HT-29 (cell line): ENCODE measurements at regions not wholly inside any gene's neighbourhood (a gene's known extent, or its start where the extent isn't known, plus 50 kb on each side); places are given as distances from the start of the nearest gene placed in this dataset.
A peak's percentile ranks its signal among the peaks of the same experiment; 100 is the strongest.

ENCODE experiments used
- DNase-seq: peaks from one replicate; pipeline ENCODE4 v3.0.0-alpha.2; 2015; ENCODE audit warnings: low spot score

DNA sequence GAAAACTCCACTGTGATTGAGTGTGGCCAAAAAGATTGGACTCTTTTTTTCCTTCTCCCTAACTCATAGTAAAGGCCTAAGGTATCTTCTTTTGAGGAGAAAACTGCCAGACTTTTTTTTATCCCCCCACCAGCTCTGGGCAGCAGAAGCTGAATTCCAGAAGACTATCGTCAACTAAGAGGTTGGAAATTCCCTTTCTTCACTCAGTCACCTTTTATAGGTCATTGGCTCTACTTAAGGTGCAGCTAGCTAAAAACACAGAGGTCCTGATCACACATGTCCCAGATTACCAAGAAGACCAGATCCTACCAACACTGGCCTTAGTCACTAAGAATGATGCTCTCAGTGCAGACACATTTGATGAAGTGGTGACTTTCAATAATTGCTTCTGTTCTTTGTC lies 1441.2 kb downstream of the PLA2G4A start:
- no peak for DNase-seq

- DNase-seq = no peak
These were observed 1441.7 kb downstream of the PLA2G4A start for GRCh38 chr1:188270497-188270896.

DNA sequence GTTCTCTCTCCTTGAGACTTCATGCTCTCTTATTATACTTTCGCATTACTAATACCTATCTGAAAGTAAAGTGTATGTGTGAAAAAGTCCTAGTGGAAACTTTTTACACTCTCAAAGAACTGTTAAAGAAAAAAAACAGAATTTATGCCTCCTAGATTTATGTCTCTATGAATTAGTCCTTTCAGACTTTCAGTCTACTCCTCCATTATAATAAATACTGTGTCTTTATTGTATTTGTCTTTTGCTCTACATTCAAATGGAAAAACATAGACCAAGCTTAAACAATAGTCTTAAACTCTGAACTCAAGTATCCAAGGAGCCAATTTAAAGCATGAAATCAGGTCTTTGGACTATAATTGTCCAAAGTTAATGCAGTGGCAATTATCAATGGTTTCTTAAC lies 1449.0 kb downstream of the PLA2G4A start:
- DNase-seq = no peak

DNA sequence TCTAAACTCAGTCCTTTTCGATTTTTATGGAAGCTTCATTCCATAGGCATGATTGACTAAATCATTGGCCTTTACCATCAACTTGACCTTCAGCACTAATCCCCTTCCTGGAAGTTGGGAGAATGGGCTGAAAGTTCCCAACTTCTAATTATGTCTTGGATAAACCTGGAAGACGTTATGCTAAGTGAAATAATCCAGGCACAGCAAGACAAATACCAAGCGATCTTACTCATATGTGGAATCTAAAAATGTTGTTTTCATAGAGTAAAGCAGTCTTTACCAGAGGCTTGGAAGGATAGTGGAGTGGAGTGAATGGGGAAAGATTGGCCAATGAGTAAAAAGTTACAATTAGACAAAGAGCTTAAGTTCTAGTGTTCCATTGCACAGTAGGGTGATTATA lies 1453.2 kb downstream of the PLA2G4A start:
- DNase-seq = no peak

GRCh38 chr1:188295157-188295556 lies 1466.4 kb downstream of the PLA2G4A start:
- no peak for DNase-seq

GRCh38 chr1:188302746-188303145 lies 1474.0 kb downstream of the PLA2G4A start:
- DNase-seq = no peak

- no peak for DNase-seq
These were observed 1485.9 kb downstream of the PLA2G4A start for GRCh38 chr1:188314557-188315137.

GRCh38 chr1:188317894-188318293 lies 1489.1 kb downstream of the PLA2G4A start:
- DNase-seq = no peak

DNA sequence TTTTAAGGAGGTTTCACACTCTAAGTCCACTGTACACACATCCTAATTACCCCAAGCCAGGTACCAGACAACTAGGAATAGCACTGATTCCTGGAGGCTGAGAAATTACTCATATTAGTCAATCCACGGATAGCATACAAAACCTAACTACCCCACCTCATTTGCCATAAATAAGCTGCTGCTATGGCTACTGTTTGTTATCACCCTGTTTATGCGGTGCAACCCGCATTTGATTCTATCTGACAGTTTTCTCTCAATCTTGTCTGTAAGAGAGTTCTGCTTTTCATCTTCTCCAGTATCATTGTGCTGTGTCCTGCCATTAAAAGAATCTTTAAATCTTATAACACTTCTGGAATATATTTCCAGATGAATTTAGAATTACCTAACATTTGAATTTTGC lies 1496.5 kb downstream of the PLA2G4A start:
- DNase-seq = no peak

- no peak for DNase-seq
These were observed 1515.2 kb downstream of the PLA2G4A start for GRCh38 chr1:188343914-188344313.

DNA sequence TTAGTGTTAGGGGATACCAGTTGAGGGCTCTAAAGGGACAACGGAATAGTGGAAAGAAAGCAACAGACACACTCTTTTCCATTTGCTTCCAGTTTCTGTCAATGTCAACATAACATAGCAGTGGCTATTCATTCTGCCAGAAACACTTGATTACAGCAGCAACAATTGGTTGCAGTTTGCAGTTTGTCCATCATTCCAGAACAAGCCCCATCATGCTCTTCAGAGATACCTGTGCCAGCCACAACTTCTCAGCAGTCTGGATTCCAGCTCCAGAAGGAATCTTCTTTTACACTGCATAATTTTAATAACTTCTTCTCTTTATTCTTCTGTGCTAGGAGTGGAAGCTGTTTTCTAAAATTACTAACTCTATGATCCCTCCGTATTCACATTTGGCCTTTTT lies 1521.4 kb downstream of the PLA2G4A start:
- no peak for DNase-seq

GRCh38 chr1:188355082-188355481 lies 1526.3 kb downstream of the PLA2G4A start:
- DNase-seq = peak; percentile 10

DNA sequence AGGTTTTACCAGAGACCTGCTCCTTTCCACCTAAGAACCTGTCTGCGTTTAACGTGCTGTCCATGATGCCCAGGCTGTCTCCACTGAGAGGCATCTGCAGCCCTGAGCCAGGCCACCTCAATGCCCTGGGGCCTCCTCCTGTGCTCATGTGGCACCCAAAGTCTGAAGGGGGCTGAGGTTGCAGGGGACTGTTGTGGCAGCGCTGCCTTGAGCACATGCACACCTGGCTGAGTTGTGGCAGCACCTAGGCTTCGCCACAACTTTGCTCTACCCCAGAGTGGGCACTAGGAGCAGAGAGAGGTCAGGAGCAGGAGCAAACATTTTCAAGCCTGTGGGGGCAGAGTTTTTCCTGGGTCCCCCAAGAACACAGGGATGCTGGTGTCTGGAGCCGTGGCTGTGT lies 1527.1 kb downstream of the PLA2G4A start:
- no peak for DNase-seq

GRCh38 chr1:188359315-188359714 lies 1530.6 kb downstream of the PLA2G4A start:
- no peak for DNase-seq

DNA sequence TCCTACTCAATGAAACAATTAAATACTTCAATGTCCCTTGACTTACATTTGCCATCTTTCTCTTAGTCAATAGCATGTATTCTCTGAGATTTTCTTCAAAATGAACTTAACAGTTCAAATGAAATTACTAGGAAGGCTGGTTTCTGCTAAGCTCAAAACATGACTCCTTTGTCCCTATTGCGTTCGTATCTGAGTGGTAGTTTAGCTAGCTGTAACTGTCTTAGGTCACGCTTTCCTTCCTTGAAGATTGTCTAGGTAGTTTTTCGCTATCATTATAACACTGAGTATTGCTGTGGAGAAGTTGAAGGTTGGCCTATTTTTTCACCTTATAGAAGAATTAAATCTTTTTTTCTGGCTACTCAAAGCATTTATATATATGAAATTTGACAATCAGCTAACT lies 1535.2 kb downstream of the PLA2G4A start:
- DNase-seq = no peak

DNA sequence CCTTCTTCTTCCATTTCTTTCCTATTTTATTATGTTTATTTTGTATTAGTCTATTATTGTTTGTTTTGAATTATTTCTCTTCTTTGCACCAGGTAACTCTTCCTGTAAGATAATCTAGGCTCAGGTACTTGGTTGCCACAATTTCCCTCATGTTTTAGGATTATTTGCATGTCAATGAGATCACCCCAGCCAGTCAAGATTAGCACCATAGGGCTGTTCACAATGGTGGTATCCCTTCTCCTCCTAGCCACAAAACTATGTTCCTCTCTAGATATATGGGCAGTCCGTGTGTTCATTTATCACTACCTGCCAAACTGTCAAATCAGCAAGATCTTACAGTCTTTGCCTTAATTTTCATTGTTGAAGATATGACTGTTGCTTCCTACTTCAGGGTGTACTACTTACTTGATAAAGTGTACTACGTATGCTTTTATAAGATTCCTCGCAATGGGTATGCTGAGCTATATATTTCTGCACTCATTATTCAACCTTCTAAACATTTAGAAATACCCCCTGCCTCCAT lies 1536.2 kb downstream of the PLA2G4A start:
- no peak for DNase-seq

GRCh38 chr1:188365874-188366273 lies 1537.1 kb downstream of the PLA2G4A start:
- DNase-seq = no peak

DNA sequence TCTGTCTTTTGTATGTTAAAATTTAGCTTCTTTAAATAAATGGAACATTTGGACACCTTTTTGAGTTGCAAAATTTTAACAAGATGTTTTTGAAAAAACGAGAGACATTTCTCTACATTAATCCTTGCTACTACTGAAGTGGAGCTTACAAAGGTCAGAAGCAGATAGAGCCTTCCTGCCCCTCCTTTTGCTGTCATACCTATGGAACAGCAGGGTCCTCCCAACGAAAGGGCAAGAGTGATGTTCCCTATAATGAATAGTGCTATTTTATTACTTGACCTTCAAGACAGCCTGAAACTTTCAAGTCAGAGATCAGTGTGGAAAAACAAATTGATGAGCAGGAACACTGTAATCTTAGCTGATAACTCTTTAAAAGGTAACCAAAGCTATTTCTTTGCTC lies 1538.9 kb downstream of the PLA2G4A start:
- no peak for DNase-seq

DNA sequence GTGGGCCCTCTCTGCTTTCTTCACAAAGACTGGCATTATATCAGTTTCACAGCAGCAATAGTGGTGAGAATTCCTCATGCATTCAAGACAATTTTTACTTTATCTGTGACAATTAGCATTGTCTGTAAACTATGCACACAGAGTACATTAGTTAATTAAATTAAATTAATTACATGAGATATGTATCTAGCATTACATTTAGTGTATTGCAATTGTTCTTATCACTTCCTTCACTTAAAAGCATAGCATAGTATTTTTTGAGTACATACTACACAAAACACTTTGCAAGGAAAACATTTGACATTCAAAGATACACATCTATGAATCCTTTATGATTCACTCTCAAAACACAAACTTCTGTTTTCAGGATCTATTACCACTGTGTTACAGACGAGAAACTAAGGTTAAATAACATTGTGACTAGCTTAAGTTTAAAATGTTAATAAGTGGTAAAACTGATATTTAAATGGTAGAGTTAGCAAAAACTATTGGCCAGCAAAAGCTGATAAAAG lies 1542.6 kb downstream of the PLA2G4A start:
- no peak for DNase-seq

DNA sequence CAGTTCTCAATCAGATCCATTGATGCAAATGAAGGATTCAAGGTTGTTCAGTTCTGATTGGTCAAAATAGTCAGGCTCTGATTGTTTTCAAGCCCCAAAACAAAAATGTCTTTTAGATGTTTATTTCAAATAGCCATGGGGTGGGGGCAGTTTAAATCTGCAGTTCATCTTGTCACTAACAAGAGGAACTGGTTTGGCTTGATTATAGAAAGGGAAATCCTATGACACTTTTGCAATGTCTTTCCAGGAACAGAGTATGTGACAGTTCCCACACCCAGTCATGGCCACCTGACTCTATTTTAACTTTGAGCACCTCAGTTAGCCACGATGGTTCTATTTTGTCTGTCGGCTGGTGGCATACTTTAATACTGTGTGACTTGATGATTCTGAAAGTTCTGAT lies 1544.1 kb downstream of the PLA2G4A start:
- DNase-seq = no peak

DNA sequence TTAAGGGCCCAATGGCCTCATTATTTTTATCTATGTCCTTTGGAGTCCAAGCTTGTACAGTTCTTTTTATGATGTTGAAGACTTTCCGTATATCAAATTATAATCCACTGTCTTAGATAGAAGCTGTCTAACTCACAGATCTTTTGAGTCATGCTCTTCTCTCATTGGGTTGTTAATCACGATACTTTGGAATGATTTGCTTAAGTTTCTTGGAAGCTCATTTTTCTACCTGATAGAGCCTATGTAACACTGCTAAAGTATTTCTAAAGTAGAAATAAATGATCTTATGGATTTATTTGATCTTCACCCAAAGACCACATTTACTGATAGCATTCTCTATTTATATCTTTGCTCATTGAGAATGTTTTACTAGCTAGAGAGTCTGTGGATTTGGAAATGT lies 1554.1 kb downstream of the PLA2G4A start:
- DNase-seq = no peak

- no peak for DNase-seq
These were observed 1557.4 kb downstream of the PLA2G4A start for GRCh38 chr1:188386161-188386560.

GRCh38 chr1:188386666-188387065 lies 1557.9 kb downstream of the PLA2G4A start:
- no peak for DNase-seq

DNA sequence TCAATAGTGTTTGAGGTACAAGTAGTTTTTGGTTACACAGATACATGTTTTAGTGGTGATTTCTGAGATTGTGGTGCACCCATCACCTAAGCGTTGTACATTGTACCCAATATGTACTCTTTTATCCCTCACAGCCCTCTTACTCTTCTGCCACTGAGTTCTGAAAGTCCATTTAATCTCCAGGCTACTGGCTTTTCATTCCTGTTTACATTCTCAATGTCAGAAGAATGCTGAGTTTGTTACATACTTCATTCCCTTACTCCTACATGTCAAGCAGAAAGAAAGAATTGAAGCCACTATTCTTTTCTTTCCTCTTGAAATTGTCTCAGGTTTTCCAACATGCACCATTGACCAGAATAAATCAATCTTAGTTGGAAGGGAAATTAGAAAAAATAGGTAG lies 1565.9 kb downstream of the PLA2G4A start:
- DNase-seq = no peak
